ENCODE measurements at regions not wholly inside any gene's neighbourhood (a gene's known extent, or its start where the extent isn't known, plus 50 kb on each side); places are given as distances from the start of the nearest gene placed in this dataset.

DNA sequence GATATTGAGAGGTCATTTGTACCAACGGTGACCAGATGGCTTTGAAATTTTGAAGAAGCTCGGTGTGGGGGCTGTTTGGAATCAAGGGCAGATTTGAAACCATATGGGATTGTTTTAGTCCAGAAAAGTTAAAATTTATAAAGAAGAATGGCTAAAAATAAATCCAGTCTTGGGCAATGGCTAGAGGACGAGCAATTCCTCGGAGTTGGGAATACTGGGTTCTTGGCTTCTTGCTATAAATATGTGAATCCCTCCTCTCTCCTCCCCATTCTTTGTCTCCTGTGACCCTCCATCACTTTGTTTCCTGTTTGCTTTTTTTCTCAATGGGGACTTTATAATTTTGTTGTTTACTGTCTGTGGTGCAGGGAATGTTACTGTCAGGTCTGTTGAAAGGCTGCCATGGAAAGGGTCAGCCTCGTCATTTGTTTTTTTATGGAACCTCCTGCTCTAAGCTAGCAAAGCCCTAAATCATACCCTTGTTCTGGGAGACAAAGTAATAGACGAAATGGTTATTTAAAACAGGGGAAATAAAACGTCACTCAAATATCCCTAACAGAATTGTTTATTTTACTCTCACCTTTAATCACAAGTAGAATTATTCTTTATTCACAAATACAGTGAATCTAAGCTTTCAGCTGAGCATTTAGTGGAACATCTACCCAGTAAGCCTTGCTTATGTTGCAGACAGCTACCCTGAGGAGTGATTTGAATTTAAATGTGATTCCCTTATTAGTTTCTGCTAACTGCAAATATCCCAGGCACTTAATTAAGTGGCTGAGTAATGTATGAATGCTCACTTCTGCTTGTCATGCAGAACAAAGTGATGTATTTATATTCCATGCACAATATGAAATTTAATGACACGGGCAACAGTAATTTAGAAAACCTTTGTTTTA lies 273.1 kb upstream of the NOVA1 start:
- TF ChIP-seq POLR2A (IDR thresholded peaks at IDR 0.05) (no peak), CTCF (IDR thresholded peaks at IDR 0.05) (no peak)
